HepG2 (cell line): ENCODE measurements at regions not wholly inside any gene's neighbourhood (a gene's known extent, or its start where the extent isn't known, plus 50 kb on each side); places are given as distances from the start of the nearest gene placed in this dataset.

Experiments
- CBX1 ChIP-seq: IDR thresholded peaks from one replicate; pipeline ENCODE4 v1.6.1; 2016; ENCODE audit warnings: antibody characterized with exemption, low read depth
- GRHL1 ChIP-seq: sonication (generic); formaldehyde crosslinking; conservative IDR thresholded peaks from 2 replicates; pipeline ENCODE4 v1.8.0; 2022; ENCODE audit warnings: missing genetic modification reagents
- KLF11 ChIP-seq: IDR thresholded peaks from 2 replicates; pipeline ENCODE4 v1.6.1; 2016; ENCODE audit warnings: missing compliant biosample characterization
- MAFK ChIP-seq, 2 experiments: IDR thresholded peaks in 1 of 2; conservative IDR thresholded peaks in 1 of 2; 2 replicates each; pipeline ENCODE4 v1.6.1; 2011; ENCODE audit warnings: improper control_type of control experiment in 2 of 2, low read length in 2 of 2
- PBX3 ChIP-seq: sonication (generic); formaldehyde crosslinking; IDR thresholded peaks from 2 replicates; pipeline ENCODE4 v1.8.1; 2023; ENCODE audit warnings: missing genetic modification reagents, inconsistent platforms, borderline replicate concordance
- RBM39 ChIP-seq: fragments of 200-400 bp; formaldehyde crosslinking; IDR thresholded peaks from one replicate; pipeline ENCODE4 v1.6.1; 2018; ENCODE audit warnings: antibody characterized with exemption, mild to moderate bottlenecking, low read depth, low read length; ENCODE audit not compliant: poor library complexity, severe bottlenecking
- SUZ12 ChIP-seq: fragments of 150-350 bp; IDR thresholded peaks from 2 replicates; pipeline ENCODE4 v1.6.1; 2014; ENCODE audit warnings: low read depth, low read length
- THAP7 ChIP-seq: sonication (generic); formaldehyde crosslinking; IDR thresholded peaks from 2 replicates; pipeline ENCODE4 v1.8.1; 2023; ENCODE audit warnings: mild to moderate bottlenecking, missing genetic modification reagents
- ZBTB3 ChIP-seq: sonication (generic); formaldehyde crosslinking; IDR thresholded peaks from 2 replicates; pipeline ENCODE4 v1.4.0; 2020; ENCODE audit warnings: low read depth, mild to moderate bottlenecking, moderate library complexity, missing genetic modification reagents, borderline replicate concordance
- ZNF10 ChIP-seq: sonication (generic); formaldehyde crosslinking; IDR thresholded peaks from 2 replicates; pipeline ENCODE4 v1.4.0; 2020; ENCODE audit warnings: mild to moderate bottlenecking, low read depth, missing genetic modification reagents, borderline replicate concordance
- ZNF484 ChIP-seq: sonication (generic); formaldehyde crosslinking; IDR thresholded peaks from 2 replicates; pipeline ENCODE4 v1.5.1; 2020; ENCODE audit warnings: mild to moderate bottlenecking, low read depth, missing genetic modification reagents, borderline replicate concordance
- ZNF501 ChIP-seq: sonication (generic); formaldehyde crosslinking; IDR thresholded peaks from 2 replicates; pipeline ENCODE4 v1.5.1; 2020; ENCODE audit warnings: mild to moderate bottlenecking, moderate library complexity, missing genetic modification reagents
- TF ChIP-seq, protein P1 (sequence below): sonication (generic); formaldehyde crosslinking; IDR thresholded peaks from 2 replicates; pipeline ENCODE4 v1.5.0; 2020; ENCODE audit warnings: mild to moderate bottlenecking, missing genetic modification reagents
- TF ChIP-seq, protein P2 (sequence below): sonication (generic); formaldehyde crosslinking; IDR thresholded peaks from 2 replicates; pipeline ENCODE4 v1.5.1; 2020; ENCODE audit warnings: mild to moderate bottlenecking, missing genetic modification reagents, borderline replicate concordance
- TF ChIP-seq, protein P3 (sequence below): sonication (generic); formaldehyde crosslinking; IDR thresholded peaks from 2 replicates; pipeline ENCODE4 v1.4.0; 2020; ENCODE audit warnings: mild to moderate bottlenecking, missing genetic modification reagents
- TF ChIP-seq, protein P4 (sequence below): sonication (generic); formaldehyde crosslinking; IDR thresholded peaks from 2 replicates; pipeline ENCODE4 v1.8.0; 2022; ENCODE audit warnings: mild to moderate bottlenecking, missing genetic modification reagents, moderate library complexity

DNA sequence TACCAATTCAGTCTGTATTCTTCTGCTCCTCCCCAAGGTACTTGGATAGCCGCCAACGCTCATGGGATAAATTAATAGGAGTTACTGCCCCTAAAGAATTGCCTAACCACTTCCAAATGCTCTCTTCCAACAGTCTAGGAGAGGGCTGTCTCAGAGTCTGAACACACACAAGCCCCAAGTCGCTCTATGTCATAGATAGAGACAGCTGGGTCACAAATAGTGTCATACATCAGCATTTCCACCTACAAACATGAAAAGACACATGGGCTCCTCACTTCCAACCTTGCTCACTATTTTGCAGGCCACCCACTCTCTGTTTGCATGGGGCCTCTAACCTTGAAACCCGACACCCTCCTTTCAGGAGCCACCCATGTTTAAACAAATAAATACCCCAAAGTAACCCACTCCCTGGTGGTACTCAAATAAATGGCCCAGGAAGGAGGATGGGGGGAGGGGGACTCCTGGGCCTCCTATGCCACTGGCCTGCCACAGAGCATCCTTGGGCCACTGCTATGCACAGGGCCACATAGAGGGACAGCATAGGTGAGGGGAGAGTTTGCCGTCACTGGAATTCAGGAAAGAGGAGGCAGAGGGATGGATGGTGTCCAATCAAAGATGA is 265.9 kb downstream of the SOX9 start (continued):
- TF ChIP-seq, protein P1, sequence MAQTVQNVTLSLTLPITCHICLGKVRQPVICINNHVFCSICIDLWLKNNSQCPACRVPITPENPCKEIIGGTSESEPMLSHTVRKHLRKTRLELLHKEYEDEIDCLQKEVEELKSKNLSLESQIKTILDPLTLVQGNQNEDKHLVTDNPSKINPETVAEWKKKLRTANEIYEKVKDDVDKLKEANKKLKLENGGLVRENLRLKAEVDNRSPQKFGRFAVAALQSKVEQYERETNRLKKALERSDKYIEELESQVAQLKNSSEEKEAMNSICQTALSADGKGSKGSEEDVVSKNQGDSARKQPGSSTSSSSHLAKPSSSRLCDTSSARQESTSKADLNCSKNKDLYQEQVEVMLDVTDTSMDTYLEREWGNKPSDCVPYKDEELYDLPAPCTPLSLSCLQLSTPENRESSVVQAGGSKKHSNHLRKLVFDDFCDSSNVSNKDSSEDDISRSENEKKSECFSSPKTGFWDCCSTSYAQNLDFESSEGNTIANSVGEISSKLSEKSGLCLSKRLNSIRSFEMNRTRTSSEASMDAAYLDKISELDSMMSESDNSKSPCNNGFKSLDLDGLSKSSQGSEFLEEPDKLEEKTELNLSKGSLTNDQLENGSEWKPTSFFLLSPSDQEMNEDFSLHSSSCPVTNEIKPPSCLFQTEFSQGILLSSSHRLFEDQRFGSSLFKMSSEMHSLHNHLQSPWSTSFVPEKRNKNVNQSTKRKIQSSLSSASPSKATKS (CRISPR knock-in tag), result no peak; the same call in 1 of the 2 replicates
- TF ChIP-seq ZNF484 (CRISPR knock-in tag) (no peak), SUZ12 (no peak), THAP7 (CRISPR knock-in tag) (no peak), CBX1 (peak; percentile 20), ZNF10 (CRISPR knock-in tag) (no peak), ZNF501 (0 out of 2 replicates have a peak, but pooled peaks have one; percentile 9), KLF11 (no peak), ZBTB3 (CRISPR knock-in tag) (no peak), GRHL1 (CRISPR knock-in tag) (no peak), MAFK (conservative IDR thresholded peaks at IDR 0.05 in 1 of 2, IDR thresholded peaks at IDR 0.05 in 1 of 2; ENCODE audit: low read length in 2 of 2) (no peak), PBX3 (no peak), RBM39 (no peak)
- TF ChIP-seq, protein P2, sequence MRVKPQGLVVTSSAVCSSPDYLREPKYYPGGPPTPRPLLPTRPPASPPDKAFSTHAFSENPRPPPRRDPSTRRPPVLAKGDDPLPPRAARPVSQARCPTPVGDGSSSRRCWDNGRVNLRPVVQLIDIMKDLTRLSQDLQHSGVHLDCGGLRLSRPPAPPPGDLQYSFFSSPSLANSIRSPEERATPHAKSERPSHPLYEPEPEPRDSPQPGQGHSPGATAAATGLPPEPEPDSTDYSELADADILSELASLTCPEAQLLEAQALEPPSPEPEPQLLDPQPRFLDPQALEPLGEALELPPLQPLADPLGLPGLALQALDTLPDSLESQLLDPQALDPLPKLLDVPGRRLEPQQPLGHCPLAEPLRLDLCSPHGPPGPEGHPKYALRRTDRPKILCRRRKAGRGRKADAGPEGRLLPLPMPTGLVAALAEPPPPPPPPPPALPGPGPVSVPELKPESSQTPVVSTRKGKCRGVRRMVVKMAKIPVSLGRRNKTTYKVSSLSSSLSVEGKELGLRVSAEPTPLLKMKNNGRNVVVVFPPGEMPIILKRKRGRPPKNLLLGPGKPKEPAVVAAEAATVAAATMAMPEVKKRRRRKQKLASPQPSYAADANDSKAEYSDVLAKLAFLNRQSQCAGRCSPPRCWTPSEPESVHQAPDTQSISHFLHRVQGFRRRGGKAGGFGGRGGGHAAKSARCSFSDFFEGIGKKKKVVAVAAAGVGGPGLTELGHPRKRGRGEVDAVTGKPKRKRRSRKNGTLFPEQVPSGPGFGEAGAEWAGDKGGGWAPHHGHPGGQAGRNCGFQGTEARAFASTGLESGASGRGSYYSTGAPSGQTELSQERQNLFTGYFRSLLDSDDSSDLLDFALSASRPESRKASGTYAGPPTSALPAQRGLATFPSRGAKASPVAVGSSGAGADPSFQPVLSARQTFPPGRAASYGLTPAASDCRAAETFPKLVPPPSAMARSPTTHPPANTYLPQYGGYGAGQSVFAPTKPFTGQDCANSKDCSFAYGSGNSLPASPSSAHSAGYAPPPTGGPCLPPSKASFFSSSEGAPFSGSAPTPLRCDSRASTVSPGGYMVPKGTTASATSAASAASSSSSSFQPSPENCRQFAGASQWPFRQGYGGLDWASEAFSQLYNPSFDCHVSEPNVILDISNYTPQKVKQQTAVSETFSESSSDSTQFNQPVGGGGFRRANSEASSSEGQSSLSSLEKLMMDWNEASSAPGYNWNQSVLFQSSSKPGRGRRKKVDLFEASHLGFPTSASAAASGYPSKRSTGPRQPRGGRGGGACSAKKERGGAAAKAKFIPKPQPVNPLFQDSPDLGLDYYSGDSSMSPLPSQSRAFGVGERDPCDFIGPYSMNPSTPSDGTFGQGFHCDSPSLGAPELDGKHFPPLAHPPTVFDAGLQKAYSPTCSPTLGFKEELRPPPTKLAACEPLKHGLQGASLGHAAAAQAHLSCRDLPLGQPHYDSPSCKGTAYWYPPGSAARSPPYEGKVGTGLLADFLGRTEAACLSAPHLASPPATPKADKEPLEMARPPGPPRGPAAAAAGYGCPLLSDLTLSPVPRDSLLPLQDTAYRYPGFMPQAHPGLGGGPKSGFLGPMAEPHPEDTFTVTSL (CRISPR knock-in tag), result peak; percentile 60
- TF ChIP-seq, protein P3, sequence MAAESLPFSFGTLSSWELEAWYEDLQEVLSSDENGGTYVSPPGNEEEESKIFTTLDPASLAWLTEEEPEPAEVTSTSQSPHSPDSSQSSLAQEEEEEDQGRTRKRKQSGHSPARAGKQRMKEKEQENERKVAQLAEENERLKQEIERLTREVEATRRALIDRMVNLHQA (CRISPR knock-in tag), result no peak
- TF ChIP-seq, protein P4, sequence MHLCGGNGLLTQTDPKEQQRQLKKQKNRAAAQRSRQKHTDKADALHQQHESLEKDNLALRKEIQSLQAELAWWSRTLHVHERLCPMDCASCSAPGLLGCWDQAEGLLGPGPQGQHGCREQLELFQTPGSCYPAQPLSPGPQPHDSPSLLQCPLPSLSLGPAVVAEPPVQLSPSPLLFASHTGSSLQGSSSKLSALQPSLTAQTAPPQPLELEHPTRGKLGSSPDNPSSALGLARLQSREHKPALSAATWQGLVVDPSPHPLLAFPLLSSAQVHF (CRISPR knock-in tag), result no peak
